NOMO-1 treated with dmso at 0.1 percent for 144 hours (cell line): ENCODE measurements at regions not wholly inside any gene's neighbourhood (a gene's known extent, or its start where the extent isn't known, plus 50 kb on each side); places are given as distances from the start of the nearest gene placed in this dataset.

Experiments used
- DNase-seq: peaks from one replicate; lab custom pipeline; 2025; ENCODE audit not compliant: unreplicated experiment; lab: John Stamatoyannopoulos, UW

DNA sequence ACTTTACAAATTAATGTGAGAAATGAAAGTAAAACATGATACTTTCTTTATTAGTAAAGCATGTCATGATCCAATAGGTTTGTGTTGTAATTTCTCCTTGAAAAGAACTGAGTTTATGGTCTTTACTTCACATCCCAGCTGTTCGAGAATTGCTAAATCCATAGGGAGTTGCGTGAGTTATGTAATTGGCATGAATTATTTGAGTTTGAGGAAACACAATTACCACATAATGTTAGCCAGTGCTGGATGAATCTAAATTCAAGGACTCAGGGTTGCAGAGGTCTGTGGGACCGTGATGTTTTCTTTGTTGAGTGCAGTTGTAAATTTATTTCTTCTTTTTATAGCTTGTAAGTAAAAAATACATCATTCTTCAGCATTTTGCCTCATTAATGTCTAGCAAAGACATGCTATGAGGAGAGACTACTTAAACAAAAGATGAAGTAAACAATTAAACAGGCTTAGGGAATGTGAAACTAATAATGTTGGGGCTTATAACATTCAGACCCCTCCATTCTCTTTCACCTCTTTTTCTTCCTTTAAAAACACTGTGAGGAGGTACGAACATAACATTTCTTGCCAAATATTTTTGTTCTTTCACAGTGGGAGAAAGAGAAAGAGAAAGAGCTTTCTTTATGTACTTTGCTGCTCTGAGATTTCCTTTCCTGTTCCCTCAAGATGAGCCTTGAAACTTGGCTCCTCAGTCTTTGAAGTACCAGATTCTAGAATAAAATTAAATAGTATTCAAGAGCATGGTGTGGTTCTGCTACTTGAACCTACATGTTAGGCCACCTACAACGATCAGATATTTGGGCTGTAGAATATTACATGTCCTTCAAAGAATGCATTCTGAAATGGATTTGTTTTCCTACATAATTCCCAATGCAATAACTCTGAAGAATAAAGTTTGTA lies 159.6 kb upstream of the ANK2 start:
- DNase-seq = no peak

DNA sequence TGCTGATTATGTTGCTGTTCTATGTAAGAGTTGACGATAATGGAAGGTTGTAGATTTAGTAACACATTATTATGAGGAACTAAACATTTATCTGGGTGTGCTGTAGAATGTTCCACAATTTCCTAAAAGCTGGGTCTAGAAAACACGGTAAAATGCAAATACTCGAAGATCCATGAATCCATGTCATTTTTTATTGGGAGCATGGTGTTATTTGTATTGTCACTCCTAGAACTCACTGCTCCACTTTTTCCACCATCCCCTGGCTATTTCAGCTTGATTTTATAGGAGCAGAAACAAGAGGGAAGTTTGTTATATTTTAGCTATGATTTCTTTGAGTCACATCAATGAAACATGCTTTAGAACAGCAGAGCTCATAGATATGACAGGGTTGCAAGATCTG lies 155.0 kb upstream of the ANK2 start:
- no peak for DNase-seq

DNA sequence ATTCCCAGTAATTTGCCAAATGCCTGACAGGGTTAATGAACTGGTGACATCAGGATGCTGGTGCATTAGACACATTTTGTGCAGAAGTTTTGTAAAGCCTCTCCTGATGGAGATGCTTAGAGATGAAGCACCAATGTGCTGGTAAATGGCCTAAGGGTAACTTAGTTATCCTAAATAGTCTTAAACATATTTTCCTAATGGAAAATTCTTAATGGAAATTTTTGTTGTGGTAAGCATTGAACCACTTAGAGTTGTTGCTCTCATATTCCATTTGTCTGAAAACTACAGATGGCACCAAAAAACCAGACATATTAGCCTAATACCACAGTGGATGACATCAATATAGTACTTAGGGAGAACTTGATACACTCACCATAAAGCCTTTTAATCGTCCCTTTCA lies 154.5 kb upstream of the ANK2 start:
- DNase-seq = no peak

DNA sequence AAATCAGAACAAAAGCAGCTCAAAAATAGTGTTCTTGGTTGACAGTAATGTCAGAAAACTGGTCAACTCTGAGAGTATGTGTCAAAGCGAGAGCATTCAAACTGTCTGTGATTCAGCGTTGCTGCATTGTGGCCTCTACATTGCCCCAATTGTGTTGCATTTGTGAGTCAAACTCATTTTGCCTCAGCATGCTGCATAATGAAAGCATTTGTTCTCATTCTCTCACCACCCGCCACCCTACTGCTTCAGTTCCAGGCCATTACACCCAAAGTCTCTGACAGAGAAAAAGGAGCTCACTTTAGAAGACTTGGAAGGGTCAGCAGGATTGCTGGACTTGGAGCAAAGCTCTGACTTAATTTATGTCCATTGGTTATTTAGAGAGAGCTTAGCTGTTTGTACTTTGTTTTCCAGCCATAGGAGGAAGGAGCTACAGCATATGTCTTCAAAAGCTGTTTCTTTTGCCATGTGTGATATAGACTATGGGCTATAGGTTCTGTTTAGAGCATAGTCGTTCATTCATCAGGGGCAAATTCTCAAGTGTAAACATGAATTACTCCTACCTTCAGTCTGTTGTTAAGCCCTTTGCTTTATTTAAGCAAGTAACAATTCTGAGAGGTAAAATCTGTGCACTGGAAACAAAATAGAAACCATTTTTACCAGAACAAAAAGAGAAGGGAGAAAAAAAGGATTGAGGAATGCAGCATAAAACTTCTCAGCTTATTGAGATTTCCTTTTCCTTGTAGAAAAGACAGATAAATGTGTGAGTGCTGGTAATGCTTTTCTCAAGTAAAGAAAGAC lies 153.4 kb upstream of the ANK2 start:
- DNase-seq = no peak

DNA sequence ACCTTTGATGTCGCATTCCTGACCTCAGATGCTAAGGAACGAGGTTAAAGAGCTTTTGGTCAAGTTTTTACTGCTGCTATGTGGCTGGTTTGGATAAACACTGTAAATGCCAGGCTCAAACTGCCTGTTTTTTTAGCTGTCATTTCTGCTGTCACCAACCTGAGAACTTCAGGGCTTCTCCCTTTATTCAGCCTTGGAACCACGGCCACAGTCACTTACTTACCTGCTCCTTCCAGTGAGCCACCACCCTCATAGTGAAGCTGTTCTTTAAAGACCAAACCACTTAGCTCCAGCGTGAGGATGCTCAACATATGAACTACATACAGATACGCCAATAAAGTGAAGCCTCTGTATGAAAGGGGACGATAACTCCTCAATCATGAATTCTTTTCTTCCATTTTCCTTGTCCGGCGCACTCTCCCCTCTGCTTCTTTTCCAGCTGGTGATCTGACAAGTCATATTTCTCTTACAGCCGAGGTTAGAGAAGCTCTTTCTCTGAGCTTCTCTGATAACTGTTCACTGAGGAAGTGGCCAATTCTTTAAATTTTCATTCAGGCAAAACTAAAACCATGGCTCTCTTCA lies 152.8 kb upstream of the ANK2 start:
- no peak for DNase-seq

DNA sequence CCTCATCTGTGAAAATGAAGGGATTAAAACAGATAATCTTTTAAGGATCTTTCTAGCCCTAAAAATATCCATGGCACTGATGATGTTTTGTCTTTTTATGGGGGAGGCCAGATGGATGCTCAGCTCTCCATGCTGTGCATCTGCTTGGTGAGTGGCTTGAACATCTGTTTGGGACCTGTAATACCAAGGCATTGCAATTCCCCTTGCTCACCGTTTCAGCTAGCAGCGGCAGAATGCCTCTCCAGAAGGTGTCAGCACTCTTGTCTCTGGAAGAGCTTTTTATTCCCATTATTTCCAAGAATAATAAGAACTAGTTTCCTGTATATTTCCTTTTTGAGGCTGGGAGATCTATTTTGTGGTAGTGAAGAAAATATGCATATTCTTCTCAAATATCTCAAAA lies 151.9 kb upstream of the ANK2 start:
- no peak for DNase-seq

DNA sequence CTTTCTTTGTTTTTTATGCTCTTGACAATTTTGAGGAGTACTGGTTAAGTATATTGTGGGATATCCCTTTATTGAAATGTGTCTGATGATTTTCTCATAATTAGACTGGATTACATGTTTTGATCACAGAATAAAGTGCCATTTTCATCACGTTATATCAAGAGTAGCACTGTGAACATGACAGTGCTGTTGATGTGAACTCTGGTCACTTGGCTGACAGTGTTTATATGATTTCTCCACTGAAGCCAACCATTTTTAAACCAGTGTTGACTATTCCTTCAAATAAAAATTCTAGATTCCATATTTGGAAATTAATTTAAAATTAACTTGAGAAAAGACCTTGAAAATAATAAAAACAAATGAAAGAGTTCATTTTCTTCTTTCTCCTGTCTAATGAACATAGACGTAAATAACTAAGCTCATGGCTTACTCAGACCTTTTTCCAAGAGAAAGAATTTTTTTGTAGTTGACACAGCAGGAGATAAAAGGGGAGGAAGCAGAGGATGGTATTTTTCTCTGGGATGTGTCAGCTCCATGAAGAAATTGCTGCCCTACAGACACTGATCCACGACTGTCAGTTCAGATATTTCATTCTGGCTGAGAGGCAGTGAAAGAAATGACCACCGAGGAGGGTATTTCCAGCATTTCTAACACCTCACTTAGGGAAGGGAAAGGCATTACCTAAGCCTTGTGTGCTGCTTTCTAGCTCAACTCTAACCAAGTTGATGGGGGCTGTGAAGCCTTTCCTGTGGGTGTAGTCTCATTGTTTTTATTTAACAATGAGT lies 150.9 kb upstream of the ANK2 start:
- DNase-seq = no peak

DNA sequence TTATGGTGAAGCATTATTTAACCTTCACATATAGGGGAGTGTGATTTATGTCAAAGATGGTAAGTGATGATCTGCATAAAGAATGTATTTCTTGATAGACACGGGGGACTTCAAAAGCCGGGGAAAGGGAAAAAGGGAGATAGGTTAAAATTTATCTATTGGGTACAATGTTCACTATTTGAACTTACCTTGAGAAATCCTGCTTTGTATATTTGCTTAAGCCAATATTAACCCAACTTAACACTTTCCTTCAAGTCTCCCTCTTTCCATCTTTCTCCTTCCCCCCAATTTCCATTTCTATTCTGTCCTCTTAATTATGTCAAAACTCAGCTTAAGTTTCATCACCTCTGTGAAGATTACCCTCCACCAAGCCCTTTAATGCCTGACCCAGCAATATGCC lies 149.0 kb upstream of the ANK2 start:
- DNase-seq = no peak

DNA sequence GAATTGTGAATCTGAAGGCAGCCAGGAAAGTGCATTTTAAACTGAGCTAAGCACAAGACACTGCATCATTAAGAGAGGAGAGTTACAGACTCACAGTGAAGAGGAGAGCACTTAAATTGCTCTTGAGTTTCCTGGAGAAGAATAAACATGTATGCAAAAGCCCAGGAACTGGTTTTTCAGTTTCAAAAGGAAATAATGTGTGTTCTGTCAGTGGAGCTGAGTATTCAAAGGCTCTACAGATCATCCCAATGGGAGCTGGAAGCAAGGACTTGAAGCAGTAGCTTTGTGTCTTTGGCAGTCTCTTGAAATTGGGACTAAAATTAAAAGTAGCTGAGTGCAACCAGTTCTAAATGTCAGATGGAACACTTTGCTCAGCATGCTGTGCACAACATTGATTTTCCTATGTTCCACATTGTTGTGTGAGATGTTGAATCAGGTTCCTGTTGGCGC lies 147.5 kb upstream of the ANK2 start:
- no peak for DNase-seq

DNA sequence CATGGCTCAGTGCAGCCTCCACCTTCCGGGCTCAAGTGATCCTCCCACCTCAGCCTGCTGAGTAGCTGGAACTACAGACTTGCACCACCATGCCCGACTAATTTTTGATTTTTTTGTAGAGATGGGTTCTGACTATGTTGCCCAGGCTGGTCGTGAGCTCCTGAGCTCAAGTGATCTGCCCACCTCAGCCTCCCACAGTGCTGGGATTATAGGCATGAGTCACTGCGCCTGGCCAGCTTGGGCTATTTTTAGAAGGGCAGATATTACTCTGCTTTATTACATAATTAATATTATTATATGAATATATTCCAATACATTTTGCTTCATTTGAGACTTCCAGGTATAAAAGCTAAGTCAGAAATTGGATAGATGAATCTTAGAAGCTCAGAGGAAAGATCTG lies 143.7 kb upstream of the ANK2 start:
- DNase-seq = no peak

DNA sequence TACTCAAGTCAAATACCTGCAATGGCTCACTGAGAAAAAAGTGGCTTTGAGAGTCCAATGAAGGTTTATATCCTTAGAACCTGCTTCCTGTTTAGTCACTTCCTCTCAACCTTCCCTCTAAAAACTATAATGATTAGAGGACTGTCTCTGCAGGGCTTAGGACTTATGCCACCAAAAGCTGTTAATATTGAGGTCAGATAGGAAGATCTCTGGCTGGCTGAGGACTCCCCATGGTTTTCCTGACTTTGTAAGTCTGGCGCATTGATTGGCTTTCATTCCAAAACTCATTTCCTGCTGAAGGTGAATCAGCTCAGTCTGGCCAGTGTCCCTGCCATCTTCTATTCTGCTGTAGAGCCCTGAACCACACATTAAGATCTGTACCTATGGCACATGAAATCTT lies 140.9 kb upstream of the ANK2 start:
- DNase-seq = no peak

DNA sequence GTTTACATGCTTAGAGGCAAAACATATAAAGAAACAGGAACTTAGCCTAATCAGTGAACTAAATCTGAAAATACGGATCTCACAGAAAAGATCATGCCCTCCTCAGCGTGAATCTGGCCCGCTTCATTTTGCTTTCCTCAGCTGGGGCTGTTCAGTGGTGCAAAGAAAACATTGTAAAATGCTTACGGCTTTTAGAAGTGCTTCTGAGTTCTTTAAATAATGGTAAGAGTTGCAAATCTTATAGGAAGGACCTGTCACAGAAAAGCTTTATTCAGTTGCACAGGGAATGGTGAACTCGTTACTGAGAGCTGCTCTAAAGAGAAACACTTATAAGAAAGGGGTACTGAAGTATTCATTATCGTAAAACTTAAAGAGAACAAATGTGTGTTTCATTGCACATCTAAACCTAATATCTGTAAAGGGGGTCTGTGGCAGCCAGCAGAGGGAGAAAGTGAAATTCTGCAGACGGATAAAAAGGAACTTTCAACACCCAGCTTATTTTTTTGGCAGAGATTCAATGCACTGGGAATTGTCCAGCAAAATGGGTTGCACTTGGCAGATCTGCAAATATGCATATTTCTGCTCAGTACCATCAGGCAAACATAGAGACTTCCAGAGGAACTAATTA lies 139.2 kb upstream of the ANK2 start:
- DNase-seq = no peak

DNA sequence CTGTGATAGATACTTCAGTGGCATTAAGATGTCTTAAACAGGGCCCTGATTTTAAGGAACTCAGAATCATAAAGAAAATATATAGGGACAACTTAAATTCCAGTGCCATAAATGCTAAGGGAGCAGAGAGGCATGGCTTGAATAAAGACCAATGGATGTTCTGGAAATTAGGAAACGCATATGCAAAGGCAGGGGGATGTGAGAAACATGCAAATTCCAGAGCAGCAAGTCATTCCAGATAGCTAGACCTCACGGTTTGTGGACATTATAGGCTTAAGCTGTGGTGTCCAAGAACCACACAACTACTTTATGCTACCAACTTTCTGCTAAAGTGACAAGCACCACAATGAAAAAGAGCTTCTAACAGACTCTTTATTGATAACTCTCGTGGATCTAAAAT lies 132.6 kb upstream of the ANK2 start:
- no peak for DNase-seq

DNA sequence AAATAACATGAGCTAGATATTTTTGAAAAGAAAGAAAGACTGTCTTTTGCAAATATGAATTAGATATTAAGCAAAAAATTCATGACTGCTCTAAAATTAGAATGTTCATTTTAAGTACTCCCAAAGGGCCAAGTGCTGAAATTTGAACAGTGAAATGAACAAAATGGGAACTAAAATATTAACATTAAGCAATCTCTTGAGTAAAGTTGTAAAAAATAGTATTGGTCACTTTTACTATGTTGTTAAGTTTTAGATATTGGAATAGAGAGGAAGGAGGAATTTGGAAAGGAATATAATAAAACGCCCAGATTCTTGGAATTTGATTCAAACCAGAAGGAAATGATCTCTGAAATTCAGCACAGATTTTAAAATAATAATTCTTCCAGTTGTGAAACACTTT lies 125.9 kb upstream of the ANK2 start:
- DNase-seq = no peak

DNA sequence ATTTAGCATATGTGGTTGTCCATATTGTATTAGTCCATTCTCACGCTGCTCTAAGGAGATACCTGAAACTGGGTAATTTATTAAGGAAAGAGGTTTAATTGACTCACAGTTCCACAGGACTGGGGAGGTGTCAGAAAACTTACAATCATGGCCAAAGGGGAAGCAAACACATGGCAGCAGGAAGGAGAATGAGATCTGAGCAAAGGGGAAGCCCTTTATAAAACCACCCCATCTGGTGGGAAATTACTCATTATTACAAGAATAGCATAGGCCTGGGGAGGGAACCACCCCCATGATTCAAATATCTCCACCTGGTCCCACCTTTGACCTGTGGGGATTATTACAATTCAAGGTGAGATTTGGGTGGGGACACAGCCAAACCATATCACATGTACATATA lies 122.6 kb upstream of the ANK2 start:
- no peak for DNase-seq

DNA sequence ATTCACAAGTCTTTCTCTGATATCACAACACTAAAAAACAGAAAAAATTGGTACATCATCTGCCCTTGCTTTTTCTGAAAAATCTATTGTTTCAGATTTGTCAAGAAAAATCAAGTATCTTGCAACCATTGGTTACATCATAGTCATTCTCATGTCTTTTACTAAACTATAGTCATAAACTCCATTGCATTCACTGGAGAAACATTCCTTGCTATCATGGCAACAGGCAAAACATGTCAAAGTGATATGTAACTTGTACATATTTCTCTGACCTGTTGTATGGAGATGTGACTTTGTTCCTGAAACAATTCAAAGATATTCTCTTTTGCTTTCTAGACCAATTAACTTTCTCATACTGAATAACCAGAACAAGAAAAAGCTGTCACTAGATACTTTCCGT lies 121.9 kb upstream of the ANK2 start:
- DNase-seq = no peak

DNA sequence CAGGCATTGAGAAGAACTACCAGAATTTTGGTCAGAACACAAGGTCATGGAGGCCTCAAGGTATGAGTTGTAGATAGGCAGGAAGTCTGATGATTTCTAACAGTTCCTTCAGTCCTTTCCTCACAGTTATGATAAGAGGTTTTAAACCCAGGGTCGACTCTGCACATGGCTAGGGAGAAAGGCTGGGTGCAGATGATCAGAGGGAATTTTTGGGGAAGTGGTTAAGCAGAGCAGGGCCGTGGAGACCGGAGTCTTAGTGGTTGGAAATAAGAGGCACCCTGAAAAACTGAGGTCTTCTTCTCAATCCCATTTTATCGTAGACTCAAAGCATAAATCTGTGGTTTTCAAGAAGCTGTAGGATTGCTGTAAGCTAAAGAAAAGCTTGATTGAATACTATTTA lies 118.5 kb upstream of the ANK2 start:
- DNase-seq = no peak

DNA sequence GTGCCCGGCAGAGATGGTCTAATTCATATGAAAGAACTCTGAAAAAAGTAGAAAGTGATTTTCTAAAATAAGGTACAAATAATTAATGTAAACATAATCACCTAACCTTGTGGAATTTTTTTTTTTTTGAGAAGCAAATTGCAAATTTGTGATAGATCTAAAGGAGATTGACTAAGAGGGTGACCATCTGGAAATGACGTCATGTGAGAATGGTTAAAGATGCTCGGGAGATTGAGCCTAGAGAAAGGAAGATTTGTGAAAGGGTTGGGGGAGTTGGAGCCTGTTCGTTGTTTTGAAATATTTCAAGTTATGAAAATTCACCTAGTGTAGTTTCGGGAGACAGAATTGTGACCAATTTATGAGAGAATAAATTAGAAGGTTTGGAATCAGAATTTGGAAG lies 115.7 kb upstream of the ANK2 start:
- DNase-seq = no peak

DNA sequence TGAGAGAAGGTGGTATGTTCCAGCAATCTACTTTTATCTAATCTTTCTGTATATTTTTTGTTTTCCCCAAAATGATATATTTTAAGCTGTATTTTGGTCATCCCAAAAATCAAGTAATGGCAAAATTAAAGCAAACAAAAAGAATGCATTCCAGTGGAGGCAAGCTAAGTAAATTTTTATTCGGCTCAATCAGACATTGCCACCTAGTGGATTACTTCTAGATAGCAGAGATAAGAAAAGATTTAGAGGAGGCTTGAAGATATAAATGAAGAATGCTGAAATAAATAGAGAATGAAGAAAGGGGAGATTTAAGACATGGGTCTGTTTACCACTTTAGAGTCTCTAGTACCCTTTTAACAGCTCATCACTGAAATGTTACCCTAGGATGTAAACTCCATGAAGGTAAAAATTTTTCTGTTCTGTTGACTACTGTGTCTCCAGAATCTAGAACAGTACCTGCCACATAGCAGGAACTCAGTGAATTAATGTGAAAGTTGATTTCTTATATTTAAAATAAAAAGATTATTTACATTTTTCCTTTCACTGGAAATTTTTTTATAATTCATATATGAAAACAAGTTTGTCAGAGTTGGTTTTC lies 110.9 kb upstream of the ANK2 start:
- DNase-seq = no peak

DNA sequence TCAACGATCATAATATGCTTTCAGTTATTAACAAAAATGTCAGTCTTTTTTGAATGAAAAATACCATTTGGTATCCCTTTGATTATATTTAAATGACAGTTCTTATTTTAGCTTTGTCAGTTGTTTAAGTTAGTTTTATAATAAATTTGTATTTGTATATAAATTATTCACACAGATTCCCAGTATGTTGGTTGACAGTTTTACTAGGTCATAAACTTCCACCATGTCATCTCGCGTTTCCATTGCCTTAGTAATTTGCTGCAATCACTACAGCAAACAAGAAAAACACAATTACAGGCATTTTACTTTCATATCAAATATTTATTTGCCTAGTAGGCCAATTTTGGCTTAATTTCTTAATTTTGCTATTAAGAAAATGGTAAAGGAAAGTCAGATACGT lies 109.6 kb upstream of the ANK2 start:
- DNase-seq = no peak
